Keratinocyte (primary cell): ENCODE measurements at regions not wholly inside any gene's neighbourhood (a gene's known extent, or its start where the extent isn't known, plus 50 kb on each side); places are given as distances from the start of the nearest gene placed in this dataset.

Experiments used
- CTCF ChIP-seq, 3 experiments: IDR thresholded peaks in 1 of 3; conservative IDR thresholded peaks in 1 of 3; optimal IDR thresholded peaks in 1 of 3; 2 replicates in 2 of 3; 3 replicates in 1 of 3; pipeline versions ENCODE3 to v1.5.1; 2011; ENCODE audit warnings: low read length in 3 of 3, mild to moderate bottlenecking in 3 of 3, moderate library complexity in 2 of 3, control low read depth in 1 of 3, inconsistent platforms in 1 of 3; ENCODE audit not compliant: insufficient read depth in 2 of 3; ENCODE audit errors: extremely low read depth in 1 of 3
- EZH2 ChIP-seq: IDR thresholded peaks from one replicate; pipeline ENCODE4 v1.6.1; 2012; ENCODE audit warnings: inconsistent platforms, mild to moderate bottlenecking, low read length, moderate library complexity

GRCh38 chr5:125484272-125484741, 737.9 kb upstream of the ZNF608 start:
- TF ChIP-seq CTCF (optimal IDR thresholded peaks at IDR 0.05 in 1 of 3, IDR thresholded peaks at IDR 0.05 in 1 of 3, conservative IDR thresholded peaks at IDR 0.05 in 1 of 3; ENCODE audit: extremely low read depth in 1 of 3, insufficient read depth in 2 of 3, low read length in 3 of 3) (no peak), EZH2 (no peak)
